Hepatocyte (in vitro differentiated cells): ENCODE measurements at regions not wholly inside any gene's neighbourhood (a gene's known extent, or its start where the extent isn't known, plus 50 kb on each side); places are given as distances from the start of the nearest gene placed in this dataset.

ENCODE experiments used
- DNase-seq: peaks from one replicate; pipeline ENCODE4 v3.0.0-alpha.2; 2016; ENCODE audit warnings: low spot score
- H2AFZ ChIP-seq: fragments of 200-600 bp; sonication (generic); 2 replicates; pipeline ENCODE4 v1.6.0; 2016; ENCODE audit warnings: antibody characterized with exemption, mild to moderate bottlenecking
- H3K27ac ChIP-seq: fragments of 200-600 bp; sonication (generic); 2 replicates; pipeline ENCODE4 v1.5.1; 2016; ENCODE audit warnings: mild to moderate bottlenecking
- H3K27me3 ChIP-seq: fragments of 200-600 bp; sonication (generic); 2 replicates; pipeline ENCODE4 v1.6.1; 2016
- H3K36me3 ChIP-seq: fragments of 200-600 bp; sonication (generic); replicated peaks from 2 replicates; pipeline ENCODE4 v1.5.1; 2016; ENCODE audit warnings: low read depth; ENCODE audit not compliant: insufficient read depth
- H3K4me1 ChIP-seq: fragments of 200-600 bp; sonication (generic); 2 replicates; pipeline ENCODE4 v1.5.1; 2016; ENCODE audit warnings: mild to moderate bottlenecking, moderate library complexity; ENCODE audit not compliant: insufficient read depth
- H3K4me2 ChIP-seq: fragments of 200-600 bp; sonication (generic); 2 replicates; pipeline ENCODE4 v1.6.0; 2016
- H3K4me3 ChIP-seq: fragments of 200-600 bp; sonication (generic); 2 replicates; pipeline ENCODE4 v1.5.1; 2016; ENCODE audit warnings: mild to moderate bottlenecking
- H3K79me2 ChIP-seq: fragments of 200-600 bp; sonication (generic); 2 replicates; pipeline ENCODE4 v1.6.0; 2017; ENCODE audit warnings: mild to moderate bottlenecking
- H3K9me2 ChIP-seq: fragments of 200-600 bp; sonication (generic); replicated peaks from 2 replicates; pipeline ENCODE4 v1.6.0; 2017; ENCODE audit warnings: mild to moderate bottlenecking; ENCODE audit not compliant: insufficient read depth
- H3K9me3 ChIP-seq: fragments of 200-600 bp; sonication (generic); 2 replicates; pipeline ENCODE4 v1.5.1; 2016; ENCODE audit warnings: low read depth, mild to moderate bottlenecking
- H4K20me1 ChIP-seq: fragments of 200-600 bp; sonication (generic); 2 replicates; pipeline ENCODE4 v1.6.0; 2016; ENCODE audit warnings: mild to moderate bottlenecking; ENCODE audit not compliant: insufficient read depth, poor library complexity, severe bottlenecking
- CTCF ChIP-seq: fragments of 200-600 bp; sonication (generic); IDR thresholded peaks from 2 replicates; pipeline ENCODE4 v1.5.1; 2016; ENCODE audit warnings: antibody characterized with exemption, mild to moderate bottlenecking; ENCODE audit not compliant: poor library complexity
- EZH2 ChIP-seq: fragments of 200-600 bp; sonication (generic); IDR thresholded peaks from 2 replicates; pipeline ENCODE4 v1.6.1; 2016; ENCODE audit warnings: antibody characterized with exemption, mild to moderate bottlenecking, borderline replicate concordance
- EZH2phosphoT487 ChIP-seq: fragments of 200-600 bp; sonication (generic); IDR thresholded peaks from one replicate; pipeline ENCODE4 v1.6.1; 2018; ENCODE audit warnings: antibody characterized with exemption, mild to moderate bottlenecking, low read depth, moderate library complexity; ENCODE audit not compliant: unreplicated experiment, severe bottlenecking
- WGBS: methylation state at CpG from one replicate; pipeline ENCODE4 v1.1.6; 2016; ENCODE audit warnings: low lambda C conversion rate; ENCODE audit errors: missing lambda C conversion rate; 5-methylcytosine and 5-hydroxymethylcytosine counted together

GRCh38 chr3:70737666-70738290 is 425.3 kb upstream of the MDFIC2 start:
- no peaks in the 10 kb centered on the region for H3K9me2 ChIP-seq
- WGBS, result 18% methylated on average over 2 of the region's 2 CpGs
- H3K36me3 ChIP-seq, result no peaks in the 10 kb centered on the region
- TF ChIP-seq CTCF (no peak), EZH2phosphoT487 (no peak), EZH2 (no peak)
- peak; percentile 7 for DNase-seq
- H3K27me3 ChIP-seq, result no peaks in the 10 kb centered on the region
- no peaks in the 10 kb centered on the region for H3K9me3 ChIP-seq
- H3K4me3 ChIP-seq, result no peak overlapping the region
- no peaks in the 10 kb centered on the region for H3K79me2 ChIP-seq
- peak overlapping the region; percentile 13 for H3K27ac ChIP-seq
- no peaks in the 10 kb centered on the region for H3K4me1 ChIP-seq
- no peaks in the 10 kb centered on the region for H4K20me1 ChIP-seq
- H2AFZ ChIP-seq, result peak overlapping the region; percentile 6
- peak overlapping the region; percentile 9 for H3K4me2 ChIP-seq

DNA sequence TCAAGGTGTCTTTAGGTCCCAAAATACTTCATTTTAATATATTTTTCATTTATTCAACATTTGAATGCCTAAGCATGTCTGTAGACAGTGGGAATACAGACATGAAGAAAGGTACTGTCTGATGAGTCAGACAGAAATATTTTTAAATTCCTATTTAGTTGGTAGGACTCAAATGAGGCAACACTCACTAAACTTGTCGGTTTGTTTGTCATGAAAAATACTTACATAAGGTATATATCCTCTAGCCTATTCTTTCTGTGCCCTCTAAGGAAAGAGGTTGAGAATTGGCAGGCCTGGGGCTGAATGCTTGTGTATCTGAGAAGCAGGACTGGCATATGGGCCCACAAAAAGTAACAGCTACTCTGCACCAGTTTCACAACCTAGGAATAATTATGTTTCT is 423.6 kb upstream of the MDFIC2 start:
- Histone ChIP-seq H3K4me3 (no peak overlapping the region), H4K20me1 (no peaks in the 10 kb centered on the region), H3K9me3 (no peaks in the 10 kb centered on the region), H3K27ac (no peak overlapping the region), H3K36me3 (no peaks in the 10 kb centered on the region), H3K4me2 (no peak overlapping the region), H3K27me3 (no peaks in the 10 kb centered on the region), H3K79me2 (no peaks in the 10 kb centered on the region), H3K4me1 (no peaks in the 10 kb centered on the region), H2AFZ (no peak overlapping the region), H3K9me2 (no peaks in the 10 kb centered on the region)
- TF ChIP-seq EZH2, result no peak
- TF ChIP-seq EZH2phosphoT487, result no peak
- no peak for TF ChIP-seq CTCF
- DNase-seq, result no peak
- 89% methylated on average over 1 of the region's 1 CpG for WGBS

DNA sequence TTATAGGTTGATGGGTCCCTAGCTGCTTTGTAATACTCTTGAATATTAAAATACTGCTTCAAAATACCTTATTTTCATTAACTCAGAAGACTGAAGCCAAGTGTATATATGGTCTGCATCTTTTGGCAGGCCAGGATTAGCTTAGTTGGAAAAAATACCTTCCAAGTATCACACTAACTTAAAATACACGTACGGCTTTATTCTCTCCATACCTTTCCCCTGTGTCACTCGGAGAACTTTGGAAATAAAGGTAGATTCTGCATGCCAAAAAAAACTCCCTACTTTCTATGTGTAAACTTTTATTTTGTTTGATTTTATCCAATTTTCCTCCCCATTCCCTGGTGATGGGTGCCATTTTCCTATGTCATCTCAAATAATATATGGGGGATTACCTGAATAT is 422.3 kb upstream of the MDFIC2 start:
- Histone ChIP-seq H3K4me2 (no peak overlapping the region), H2AFZ (no peak overlapping the region), H3K9me2 (no peaks in the 10 kb centered on the region), H3K27ac (no peak overlapping the region), H3K36me3 (no peaks in the 10 kb centered on the region), H3K9me3 (no peaks in the 10 kb centered on the region), H3K27me3 (no peaks in the 10 kb centered on the region), H3K4me1 (no peaks in the 10 kb centered on the region), H3K79me2 (no peaks in the 10 kb centered on the region), H4K20me1 (no peaks in the 10 kb centered on the region), H3K4me3 (no peak overlapping the region)
- no peak for DNase-seq
- WGBS, result 99% methylated on average over 3 of the region's 3 CpGs
- TF ChIP-seq EZH2 (no peak), CTCF (no peak), EZH2phosphoT487 (no peak)

DNA sequence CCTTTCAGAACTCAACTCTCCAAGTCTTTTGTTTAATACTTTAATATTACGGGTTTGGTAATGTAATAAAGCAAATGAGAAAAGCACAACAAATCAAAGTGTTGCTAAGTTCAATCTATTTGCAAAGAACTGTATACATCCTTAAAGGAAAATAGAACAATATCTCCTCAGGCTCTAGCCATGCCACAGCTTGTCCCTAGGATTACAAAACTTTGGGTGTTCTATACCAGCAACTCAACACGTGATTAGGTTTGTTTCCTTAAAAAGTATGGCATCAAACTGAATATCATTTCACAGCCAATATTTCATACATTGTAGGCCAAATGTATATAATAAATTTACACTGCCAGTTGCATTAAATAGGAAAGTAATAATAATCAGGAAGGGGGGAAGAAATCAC is 418.6 kb upstream of the MDFIC2 start:
- Histone ChIP-seq H3K4me3 (no peak overlapping the region), H3K9me2 (no peaks in the 10 kb centered on the region), H3K4me1 (peaks cover 4% of the 10 kb centered on the region), H3K4me2 (no peak overlapping the region), H3K36me3 (no peaks in the 10 kb centered on the region), H4K20me1 (no peaks in the 10 kb centered on the region), H3K79me2 (no peaks in the 10 kb centered on the region), H2AFZ (no peak overlapping the region), H3K27ac (no peak overlapping the region), H3K27me3 (no peaks in the 10 kb centered on the region), H3K9me3 (no peaks in the 10 kb centered on the region)
- 80% methylated on average over 2 of the region's 2 CpGs for WGBS
- no peak for TF ChIP-seq CTCF
- no peak for DNase-seq
